ENCODE measurements at regions not wholly inside any gene's neighbourhood (a gene's known extent, or its start where the extent isn't known, plus 50 kb on each side); places are given as distances from the start of the nearest gene placed in this dataset.
"Not testable (repeated sequence)": the region's sequence is repeated elsewhere in the genome, so short reads cannot be mapped to it uniquely, and the experiment has no call there.

DNA sequence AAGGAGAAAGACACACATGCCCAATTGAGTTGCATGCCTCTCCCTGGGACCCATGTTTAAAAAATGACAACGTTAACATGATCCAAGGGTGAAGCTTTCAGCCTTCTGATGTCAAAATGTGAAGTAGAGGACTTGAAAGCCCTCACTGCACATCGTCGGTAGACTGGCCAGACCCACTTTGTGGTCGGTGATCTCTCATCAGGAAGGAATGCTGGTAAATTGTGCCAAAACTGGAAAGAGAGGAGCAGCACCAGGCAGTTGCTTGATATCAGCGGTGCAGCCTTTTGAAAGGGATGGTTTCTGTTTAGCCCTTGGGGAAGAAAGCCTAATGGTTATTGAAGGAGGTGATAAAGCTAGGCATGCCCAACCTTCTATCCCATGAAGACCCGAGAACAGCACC, 125.3 kb upstream of the MARCHF11 start:
- DNase-seq: no peak

DNA sequence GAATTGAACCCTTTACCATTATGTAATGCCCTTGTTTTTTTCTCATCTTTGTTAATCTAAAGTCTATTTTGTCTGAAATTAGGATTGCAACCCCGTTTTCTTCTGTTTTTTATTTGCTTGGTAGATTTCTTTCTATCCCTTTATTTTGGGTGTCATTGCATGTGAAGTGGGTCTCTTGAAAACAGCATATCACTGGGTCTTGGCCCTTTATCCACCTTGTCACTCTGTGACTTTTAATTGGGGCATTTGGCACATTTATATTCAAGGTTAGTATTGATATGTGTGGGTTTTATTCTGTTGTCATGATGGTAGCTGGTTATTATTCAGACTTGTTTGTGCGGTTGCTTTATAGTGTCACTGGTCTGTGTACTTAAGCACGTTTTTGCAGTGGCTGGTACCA, 117.4 kb upstream of the MARCHF11 start:
- DNase-seq: no peak

DNA sequence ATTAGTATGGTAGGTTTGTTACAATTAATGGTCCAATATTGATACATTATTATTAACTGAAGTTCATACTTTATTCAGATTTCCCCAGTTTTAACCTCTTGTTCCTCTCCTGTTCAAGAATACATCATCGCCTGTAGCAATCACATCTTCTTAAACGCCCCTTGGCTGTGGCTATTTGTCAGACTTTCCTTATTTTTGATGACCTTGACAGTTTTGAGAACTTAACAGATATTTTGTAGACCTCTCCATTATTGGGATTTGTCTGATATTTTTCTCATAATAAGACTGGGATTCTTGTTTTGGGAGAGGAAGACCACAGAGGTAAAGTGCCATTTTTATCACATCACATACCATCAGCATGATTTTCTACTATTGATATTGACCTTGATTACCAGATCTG, 112.3 kb upstream of the MARCHF11 start:
- no peak for DNase-seq

DNA sequence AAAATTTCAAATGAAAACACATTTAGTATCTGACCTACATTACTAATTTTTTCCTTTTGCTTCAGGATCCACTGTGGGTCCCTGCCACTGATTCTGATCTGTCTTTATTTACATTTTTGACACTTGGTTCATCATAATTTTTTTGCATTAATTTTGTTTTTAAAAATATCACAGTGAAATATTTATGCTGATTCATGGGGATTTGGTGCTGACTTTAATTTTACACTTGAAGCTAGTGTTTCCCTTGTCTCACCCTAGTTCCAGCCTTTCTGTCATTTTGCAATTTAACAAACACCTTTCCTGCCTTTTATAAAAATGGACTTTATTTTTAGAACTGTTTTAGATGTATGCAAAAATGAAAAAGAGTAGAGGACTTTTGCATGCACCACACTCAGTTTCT, 111.9 kb upstream of the MARCHF11 start:
- DNase-seq: no peak

DNA sequence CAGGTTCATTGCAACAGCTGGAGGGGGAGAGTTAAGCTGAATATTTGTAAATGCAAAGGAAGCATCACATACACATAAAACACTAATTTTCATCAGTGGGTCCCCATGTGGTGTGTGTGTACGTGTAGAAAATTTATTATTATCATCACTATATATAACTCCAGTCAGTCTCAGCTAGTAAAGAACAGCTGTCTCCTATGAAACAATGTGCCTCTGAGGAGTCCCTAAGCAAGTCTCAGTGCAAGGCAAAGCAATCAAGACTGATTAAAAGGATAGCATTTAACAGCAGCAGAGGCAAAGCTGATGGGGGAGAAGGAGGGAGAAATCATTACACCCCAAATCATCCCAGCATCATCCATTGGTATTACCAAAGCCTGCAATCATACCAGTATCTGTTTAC, 104.2 kb upstream of the MARCHF11 start:
- no peak for DNase-seq

DNA sequence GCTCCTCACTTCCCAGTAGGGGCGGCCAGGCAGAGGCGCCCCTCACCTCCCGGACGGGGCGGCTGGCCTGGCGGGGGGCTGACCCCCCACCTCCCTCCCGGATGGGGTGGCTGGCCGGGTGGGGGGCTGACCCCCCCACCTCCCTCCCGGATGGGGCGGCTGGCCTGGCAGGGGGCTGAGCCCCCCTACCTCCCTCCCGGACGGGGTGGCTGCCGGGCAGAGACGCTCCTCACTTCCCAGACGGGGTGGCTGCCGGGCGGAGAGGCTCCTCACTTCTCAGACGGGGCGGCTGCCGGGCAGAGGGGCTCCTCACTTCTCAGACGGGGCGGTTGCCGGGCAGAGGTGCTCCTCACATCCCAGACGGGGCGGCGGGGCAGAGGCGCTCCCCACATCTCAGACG, 97.3 kb upstream of the MARCHF11 start:
- not testable (repeated sequence) for DNase-seq

DNA sequence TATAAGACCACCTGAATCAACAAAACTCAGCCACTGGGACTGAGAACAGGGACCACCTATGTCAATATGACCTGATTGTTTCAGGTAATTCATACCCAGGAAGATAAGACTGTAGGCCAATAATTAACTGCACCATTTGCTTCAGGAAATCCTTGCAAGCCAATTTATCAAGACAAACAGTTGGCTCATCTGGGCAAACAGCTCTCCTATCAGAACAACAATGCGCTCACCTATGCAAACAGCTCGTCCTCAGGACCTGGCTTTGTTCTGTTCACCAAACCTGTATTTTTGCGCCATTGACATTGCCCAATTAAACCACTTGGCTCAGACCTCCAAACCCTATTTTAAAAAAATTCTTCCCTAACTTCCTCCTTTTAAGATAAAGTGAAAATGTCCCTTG, 92.3 kb upstream of the MARCHF11 start:
- DNase-seq: no peak

DNA sequence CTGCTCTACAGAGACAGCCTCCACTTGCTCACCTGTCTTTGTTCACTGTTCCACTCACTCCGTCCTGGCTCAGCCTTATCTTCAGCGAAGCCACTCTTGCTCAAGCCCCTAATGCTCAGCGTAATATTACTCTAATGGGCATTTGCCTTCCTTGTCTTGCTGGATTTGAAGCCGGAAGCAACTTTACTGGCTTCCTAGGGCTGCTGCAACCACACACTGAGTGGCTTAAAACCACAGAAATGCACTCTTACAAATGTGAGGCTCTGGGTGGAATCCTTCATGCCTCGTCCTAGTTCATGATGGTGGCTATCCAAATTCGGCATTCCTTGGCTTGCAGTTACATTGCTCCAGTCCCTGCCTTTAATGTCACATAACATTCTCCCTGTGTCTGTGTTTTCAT, 85.5 kb upstream of the MARCHF11 start:
- DNase-seq: no peak

DNA sequence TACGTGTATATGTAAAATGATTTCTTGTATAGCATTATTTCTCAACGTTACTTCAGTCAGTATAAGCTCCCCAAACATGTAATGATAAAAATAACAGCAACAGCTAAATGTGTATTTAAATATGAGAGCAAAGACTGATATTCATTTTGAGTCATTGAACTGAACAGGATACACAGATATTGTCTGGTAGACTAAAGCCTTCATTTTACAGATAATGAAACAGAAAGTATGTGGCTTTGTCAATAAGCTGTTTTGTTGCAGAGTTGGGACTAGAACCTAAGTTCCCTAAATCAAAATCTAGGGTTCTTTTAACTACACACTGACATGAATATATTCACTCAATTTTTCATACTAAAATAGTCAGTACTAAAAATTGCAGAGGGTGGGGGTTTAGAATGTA, 80.4 kb upstream of the MARCHF11 start:
- no peak for DNase-seq

DNA sequence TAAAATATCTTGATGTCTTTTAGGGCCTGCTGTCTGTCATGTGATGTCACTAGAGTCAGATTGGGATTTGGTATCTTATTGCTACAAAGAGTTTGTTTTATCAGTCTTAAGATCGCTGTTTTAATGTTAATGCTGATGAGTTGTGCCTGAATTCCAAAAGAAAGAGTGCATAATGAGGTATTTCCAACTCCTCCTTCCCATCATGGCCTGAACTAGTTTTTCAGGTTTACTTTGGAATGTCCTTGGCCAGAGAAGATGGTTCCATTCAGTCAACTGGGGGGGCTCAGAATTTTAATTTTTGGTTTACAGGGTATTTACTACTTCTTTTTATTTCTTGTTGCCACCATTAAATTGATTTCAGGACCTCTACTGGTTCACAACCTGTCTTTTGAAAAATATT, 74.3 kb upstream of the MARCHF11 start:
- DNase-seq: no peak

DNA sequence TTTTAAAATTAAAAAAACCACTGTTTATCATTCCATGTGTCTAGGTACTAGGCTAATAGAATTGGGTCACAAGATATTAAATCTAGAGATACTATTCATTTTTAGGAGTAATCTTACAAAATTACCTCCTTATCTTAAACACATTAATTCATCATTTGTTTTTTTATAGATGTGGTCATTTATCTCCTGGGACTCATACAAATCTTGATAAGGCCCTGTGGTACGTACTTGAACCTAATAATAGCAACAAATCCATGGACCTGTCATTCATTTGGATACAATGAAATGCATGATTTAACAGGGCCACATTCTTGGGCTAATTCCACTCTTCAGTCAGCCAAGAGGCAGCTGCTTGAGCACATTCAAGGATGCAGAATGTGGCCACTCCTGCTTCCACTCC, 66.4 kb upstream of the MARCHF11 start:
- DNase-seq: no peak

DNA sequence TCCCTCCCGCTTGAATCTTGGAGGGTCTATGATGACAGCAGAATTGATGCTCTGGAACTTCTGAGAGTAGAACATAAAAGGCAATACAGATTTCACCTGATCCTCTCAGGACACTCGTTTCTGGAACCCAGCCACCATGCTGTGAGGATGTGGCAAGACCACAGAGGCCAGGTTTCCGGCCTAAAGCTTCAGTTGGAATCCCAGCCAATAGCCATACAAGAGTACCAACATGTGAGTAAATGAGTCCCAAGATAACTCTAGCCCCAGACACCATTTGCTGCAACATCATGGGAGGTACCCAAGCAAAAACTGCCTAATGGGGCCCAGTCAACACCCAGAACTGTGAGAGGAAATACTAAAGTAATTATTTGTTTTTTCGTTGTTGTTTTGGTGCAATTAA, 65.7 kb upstream of the MARCHF11 start:
- DNase-seq: no peak

DNA sequence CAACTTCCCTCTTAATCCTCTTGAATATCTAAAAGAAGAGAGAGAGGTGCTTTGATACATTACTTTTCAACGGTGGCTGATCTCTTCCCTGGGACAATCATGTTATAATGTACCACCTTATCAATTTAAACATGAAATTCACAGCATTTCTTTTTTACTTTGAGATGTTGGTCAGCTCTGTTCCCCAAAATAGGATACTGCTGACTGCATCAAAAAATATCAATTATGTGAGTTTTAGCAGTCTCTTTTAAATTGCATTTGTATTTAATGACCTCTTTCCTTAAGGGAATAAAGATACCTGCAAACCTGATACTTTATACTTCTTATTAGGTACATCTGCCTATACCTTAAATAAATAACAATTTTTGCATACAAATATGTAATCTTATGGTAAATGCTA, 58.4 kb upstream of the MARCHF11 start:
- no peak for DNase-seq

DNA sequence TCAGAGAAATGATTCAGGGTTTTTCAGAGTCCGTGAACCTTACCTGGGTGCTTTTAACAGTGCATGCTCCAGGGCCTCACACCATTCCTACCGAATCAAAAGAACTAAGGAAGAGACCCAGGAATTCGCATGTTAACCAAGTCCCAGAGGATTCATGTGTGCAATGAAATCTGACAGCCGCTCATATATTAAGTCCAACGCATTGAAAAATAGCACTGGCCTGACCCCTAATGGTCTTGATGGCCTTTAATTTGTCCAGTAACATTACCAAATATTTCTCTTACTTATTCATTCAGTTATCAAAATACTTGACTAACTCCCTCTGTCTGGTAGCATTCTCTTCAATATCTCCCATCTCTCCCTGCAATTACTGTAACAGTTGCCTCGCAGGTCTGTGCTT, 55.0 kb upstream of the MARCHF11 start:
- DNase-seq: no peak

DNA sequence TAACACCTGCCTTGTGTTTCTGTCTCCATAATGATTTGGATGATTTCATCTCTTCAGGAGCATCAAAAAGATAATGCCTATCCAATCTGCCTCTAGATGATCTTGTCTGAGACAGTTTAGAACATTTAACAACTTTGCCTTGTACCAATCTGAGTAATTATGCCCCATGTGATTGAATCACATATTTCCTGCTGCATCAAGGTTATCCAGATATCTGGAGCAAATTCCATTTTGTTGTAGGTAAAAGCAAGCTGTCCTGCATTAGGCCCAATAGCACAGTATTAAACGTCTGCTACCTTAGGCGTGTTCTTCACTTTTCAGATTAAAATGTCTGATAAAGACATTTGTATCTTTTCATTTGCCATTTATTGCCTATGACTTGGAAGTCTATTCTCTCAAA, 54.1 kb upstream of the MARCHF11 start:
- no peak for DNase-seq

DNA sequence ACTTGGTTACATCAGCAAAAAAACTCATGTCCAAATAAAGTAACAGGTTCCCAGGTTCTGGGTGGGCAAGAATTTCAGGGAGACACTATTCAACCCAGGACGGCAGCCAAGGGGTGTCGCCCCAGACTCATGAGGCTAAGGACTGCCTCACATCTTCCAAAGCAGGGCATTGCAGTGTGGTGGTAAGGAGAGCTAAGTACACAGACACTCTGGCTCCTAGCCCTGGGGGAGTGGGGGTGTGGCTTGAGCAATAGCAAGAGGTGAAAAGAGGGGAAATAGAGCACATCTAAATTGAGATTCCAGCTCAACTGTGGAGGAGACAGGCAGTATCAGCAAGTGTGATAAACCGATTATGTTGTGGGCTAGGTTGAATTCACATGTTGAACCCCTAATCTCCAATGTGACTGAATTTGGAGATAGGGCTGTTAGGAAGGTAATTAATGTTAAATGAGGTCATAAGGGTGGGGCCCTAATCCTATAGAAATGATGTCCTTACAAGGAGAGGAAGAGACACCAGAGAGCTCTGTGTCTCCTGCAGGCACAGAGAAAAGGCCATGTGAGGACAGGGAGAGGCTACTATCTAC, 49.9 kb upstream of the MARCHF11 start:
- DNase-seq: no peak

All from nucleus accumbens (tissue), 56 donors.